Esophagus muscularis mucosa (tissue), 2 donors: ENCODE measurements at regions not wholly inside any gene's neighbourhood (a gene's known extent, or its start where the extent isn't known, plus 50 kb on each side); places are given as distances from the start of the nearest gene placed in this dataset.

Experiments used
- POLR2A ChIP-seq: fragments of 450-650 bp; IDR thresholded peaks from one replicate; pipeline ENCODE4 v1.6.1; 2017; ENCODE audit warnings: antibody characterized with exemption, moderate library complexity, mild to moderate bottlenecking, low read depth
- POLR2AphosphoS5 ChIP-seq, 2 donors: sonication (generic); formaldehyde crosslinking; IDR thresholded peaks; one replicate each; pipeline ENCODE4 v1.6.1; 2017; ENCODE audit warnings: antibody characterized with exemption in 2 of 2

GRCh38 chr4:29770627-29771026, 949.5 kb upstream of the PCDH7 start:
- TF ChIP-seq POLR2A (no peak), POLR2AphosphoS5 (IDR thresholded peaks at IDR 0.05) (no peak)
